CD14-positive monocyte (primary cell): ENCODE measurements at regions not wholly inside any gene's neighbourhood (a gene's known extent, or its start where the extent isn't known, plus 50 kb on each side); places are given as distances from the start of the nearest gene placed in this dataset.
"Not testable (repeated sequence)": the region's sequence is repeated elsewhere in the genome, so short reads cannot be mapped to it uniquely, and the experiment has no call there.

Experiments used
- DNase-seq, 3 donors: peaks; one replicate each; pipeline ENCODE4 v3.0.0-alpha.2; 2011 to 2022
- H2AFZ ChIP-seq: 2 replicates; pipeline ENCODE4 v1.6.0; 2012; ENCODE audit warnings: mild to moderate bottlenecking, low read depth, low read length, inconsistent platforms; ENCODE audit not compliant: insufficient read depth, poor library complexity, severe bottlenecking
- H3K27ac ChIP-seq, 2 donors: 1 replicate in 1 of 2; 2 replicates in 1 of 2; pipeline ENCODE4 v1.5.1; 2012 to 2013; ENCODE audit warnings: low read length in 2 of 2, control low read depth in 1 of 2, inconsistent platforms in 1 of 2, low read depth in 1 of 2, mild to moderate bottlenecking in 1 of 2
- H3K27me3 ChIP-seq, 2 donors: one replicate each; pipeline versions ENCODE4 v1.6.0 to v1.6.1; 2011 to 2013; ENCODE audit warnings: low read length in 2 of 2; ENCODE audit not compliant: control insufficient read depth in 2 of 2, insufficient read depth in 2 of 2
- H3K36me3 ChIP-seq, 2 donors: replicated peaks in 1 of 2; 1 replicate in 1 of 2; 2 replicates in 1 of 2; pipeline versions ENCODE4 v1.5.1 to v1.6.1; 2012 to 2013; ENCODE audit warnings: low read length in 2 of 2, control low read depth in 1 of 2, inconsistent platforms in 1 of 2, mild to moderate bottlenecking in 1 of 2; ENCODE audit not compliant: insufficient read depth in 2 of 2, control insufficient read depth in 1 of 2
- H3K4me1 ChIP-seq, 2 donors: 1 replicate in 1 of 2; 2 replicates in 1 of 2; pipeline versions ENCODE4 v1.5.1 to v1.6.1; 2012 to 2013; ENCODE audit warnings: low read length in 2 of 2, control low read depth in 1 of 2, inconsistent platforms in 1 of 2, mild to moderate bottlenecking in 1 of 2, moderate library complexity in 1 of 2; ENCODE audit not compliant: insufficient read depth in 2 of 2, control insufficient read depth in 1 of 2
- H3K4me2 ChIP-seq: replicated peaks from 2 replicates; pipeline ENCODE3; 2012; ENCODE audit warnings: low read length, moderate library complexity, mild to moderate bottlenecking; ENCODE audit not compliant: poor library complexity, severe bottlenecking; ENCODE audit errors: extremely low read depth
- H3K4me3 ChIP-seq, 3 experiments: fragments of 200-600 bp in 1 of 3; sonication (generic) in 1 of 3; replicated peaks in 1 of 3; 1 replicate in 2 of 3; 2 replicates in 1 of 3; pipeline ENCODE4 v1.5.1; 2011 to 2013; ENCODE audit warnings: low read length in 3 of 3, mild to moderate bottlenecking in 3 of 3, control low read depth in 2 of 3, low read depth in 2 of 3, inconsistent platforms in 1 of 3, moderate library complexity in 1 of 3
- H3K79me2 ChIP-seq: 2 replicates; pipeline ENCODE4 v1.6.0; 2012; ENCODE audit warnings: mild to moderate bottlenecking, control low read depth, inconsistent platforms, low read length, moderate library complexity; ENCODE audit not compliant: insufficient read depth
- H3K9ac ChIP-seq: 2 replicates; pipeline ENCODE4 v1.6.0; 2017; ENCODE audit warnings: low read length, mild to moderate bottlenecking; ENCODE audit not compliant: insufficient read depth, poor library complexity, severe bottlenecking
- H3K9me3 ChIP-seq, 2 donors: replicated peaks in 1 of 2; 1 replicate in 1 of 2; 2 replicates in 1 of 2; pipeline versions ENCODE4 v1.5.1 to v1.6.1; 2012 to 2013; ENCODE audit warnings: low read length in 2 of 2, control low read depth in 1 of 2; ENCODE audit not compliant: control insufficient read depth in 1 of 2, insufficient read depth in 1 of 2
- H4K20me1 ChIP-seq: 2 replicates; pipeline ENCODE4 v1.6.0; 2012; ENCODE audit warnings: mild to moderate bottlenecking, low read length, control low read depth, moderate library complexity; ENCODE audit not compliant: insufficient read depth
- H3K27ac Mint-ChIP-seq, 7 donors: one replicate each; pipeline ENCODE4 v1.8.0; 2020; ENCODE audit warnings: mild to moderate bottlenecking in 7 of 7, mixed read lengths in 7 of 7, moderate library complexity in 6 of 7, inconsistent platforms in 2 of 7
- H3K27me3 Mint-ChIP-seq, 3 donors: one replicate each; pipeline ENCODE4 v1.8.0; 2021 to 2022; ENCODE audit warnings: low read depth in 3 of 3, mild to moderate bottlenecking in 3 of 3, mixed read lengths in 3 of 3, moderate library complexity in 3 of 3, inconsistent platforms in 1 of 3
- H3K36me3 Mint-ChIP-seq, 2 donors: one replicate each; pipeline ENCODE4 v1.8.0; 2020; ENCODE audit warnings: mixed read lengths in 2 of 2, inconsistent platforms in 1 of 2, mild to moderate bottlenecking in 1 of 2
- H3K4me1 Mint-ChIP-seq: one replicate; pipeline ENCODE4 v1.8.0; 2020; ENCODE audit warnings: mild to moderate bottlenecking, mixed read lengths
- H3K4me3 Mint-ChIP-seq, 2 donors: one replicate each; pipeline ENCODE4 v1.8.0; 2020; ENCODE audit warnings: mild to moderate bottlenecking in 2 of 2, mixed read lengths in 2 of 2, moderate library complexity in 1 of 2
- H3K9me3 Mint-ChIP-seq, 7 donors: one replicate each; pipeline ENCODE4 v1.8.0; 2020 to 2022; ENCODE audit warnings: mixed read lengths in 7 of 7, mild to moderate bottlenecking in 6 of 7, moderate library complexity in 6 of 7, inconsistent platforms in 2 of 7
- WGBS: methylation state at CpG from one replicate; pipeline ENCODE4 v1.1.5; 2013; ENCODE audit warnings: missing lambda C conversion rate; ENCODE audit not compliant: insufficient coverage; 5-methylcytosine and 5-hydroxymethylcytosine counted together
- intact Hi-C, 2 donors: fragments of 100-400 bp; cut with micrococcal nuclease; formaldehyde crosslinking; loops; one replicate each; pipeline versions ENCODE4 v1.15.0 to v1.15.1; 2023
- TF ChIP-seq, protein P1 (sequence below): fragments of 200-600 bp; IDR thresholded peaks from one replicate; pipeline ENCODE4 v1.8.0; 2022; ENCODE audit warnings: antibody characterized with exemption, mild to moderate bottlenecking

DNA sequence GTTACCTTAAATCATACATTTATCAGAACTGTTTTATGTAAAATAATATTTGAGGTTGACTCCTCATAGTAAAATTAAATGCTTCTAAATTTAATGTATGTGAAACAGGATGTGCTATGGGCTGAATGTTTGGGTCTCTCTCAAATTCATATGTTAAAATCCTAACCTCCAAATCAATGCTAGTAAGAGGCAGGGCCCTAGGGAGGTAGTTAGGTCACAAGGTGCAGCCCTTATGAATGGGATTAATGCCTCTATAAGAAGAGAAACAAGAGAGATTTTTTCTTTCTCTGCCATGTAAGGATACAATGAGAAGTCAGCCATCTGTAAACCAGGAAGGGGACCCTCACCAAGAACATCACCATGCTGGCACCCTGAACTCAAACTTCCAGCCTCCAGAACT, 67.2 kb upstream of the ETAA1 start:
- peaks cover 0 to 2% (median 0%) of the 10 kb centered on the region in 3 donors for H3K27me3 Mint-ChIP-seq
- intact Hi-C loops = no loop called here
- H3K4me1 Mint-ChIP-seq = no peaks in the 10 kb centered on the region

DNA sequence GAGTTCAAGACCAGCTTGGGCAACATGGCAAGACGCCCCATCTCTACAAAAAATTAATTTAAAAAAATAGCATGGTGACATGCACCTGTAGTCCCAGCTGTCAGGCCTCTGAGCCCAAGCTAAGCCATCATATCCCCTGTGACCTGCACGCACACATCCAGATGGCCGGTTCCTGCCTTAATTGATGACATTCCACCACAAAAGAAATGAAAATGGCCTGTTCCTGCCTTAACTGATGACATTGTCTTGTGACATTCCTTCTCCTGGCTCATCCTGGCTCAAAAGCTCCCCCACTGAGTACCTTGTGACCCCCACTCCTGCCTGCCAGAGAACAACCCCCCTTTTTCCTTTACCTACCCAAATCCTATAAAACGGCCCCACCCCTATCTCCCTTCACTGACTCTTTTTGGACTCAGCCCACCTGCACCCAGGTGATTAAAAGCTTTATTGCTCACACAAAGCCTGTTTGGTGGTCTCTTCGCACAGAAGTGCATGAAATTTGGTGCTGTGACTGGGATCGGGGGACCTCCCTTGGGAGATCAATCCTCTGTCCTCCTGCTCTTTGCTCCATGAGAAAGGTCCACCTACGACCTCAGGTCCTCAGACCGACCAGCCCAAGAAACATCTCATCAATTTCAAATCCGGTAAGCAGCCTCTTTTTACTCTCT, 65.6 kb upstream of the ETAA1 start:
- H3K4me1 Mint-ChIP-seq, H3K4me3 ChIP-seq, H3K79me2 ChIP-seq, H3K9ac ChIP-seq, H3K27me3 ChIP-seq, H3K36me3 ChIP-seq, H3K4me1 ChIP-seq, H3K27ac Mint-ChIP-seq, H2AFZ ChIP-seq, intact Hi-C loops, H3K4me3 Mint-ChIP-seq, H3K4me2 ChIP-seq, H4K20me1 ChIP-seq, DNase-seq, H3K27ac ChIP-seq, H3K27me3 Mint-ChIP-seq, H3K9me3 ChIP-seq, H3K36me3 Mint-ChIP-seq: not testable (repeated sequence)
- peaks cover 0 to 11% (median 5%) of the 10 kb centered on the region in 7 donors for H3K9me3 Mint-ChIP-seq
- 88% methylated on average over 7 of the region's 9 CpGs for WGBS

More for the DNA sequence above, 67.2 kb upstream of the ETAA1 start:
- no peaks in the 10 kb centered on the region for H4K20me1 ChIP-seq
- no peaks in the 10 kb centered on the region for H3K36me3 ChIP-seq
- no peak overlapping the region for H3K4me3 ChIP-seq
- H3K4me1 ChIP-seq = no peaks in the 10 kb centered on the region
- H3K27ac Mint-ChIP-seq = no peak overlapping the region
- no peak overlapping the region for H2AFZ ChIP-seq
- H3K79me2 ChIP-seq = no peaks in the 10 kb centered on the region
- no peak overlapping the region for H3K4me3 Mint-ChIP-seq
- no peak overlapping the region for H3K27ac ChIP-seq
- TF ChIP-seq, protein P1, sequence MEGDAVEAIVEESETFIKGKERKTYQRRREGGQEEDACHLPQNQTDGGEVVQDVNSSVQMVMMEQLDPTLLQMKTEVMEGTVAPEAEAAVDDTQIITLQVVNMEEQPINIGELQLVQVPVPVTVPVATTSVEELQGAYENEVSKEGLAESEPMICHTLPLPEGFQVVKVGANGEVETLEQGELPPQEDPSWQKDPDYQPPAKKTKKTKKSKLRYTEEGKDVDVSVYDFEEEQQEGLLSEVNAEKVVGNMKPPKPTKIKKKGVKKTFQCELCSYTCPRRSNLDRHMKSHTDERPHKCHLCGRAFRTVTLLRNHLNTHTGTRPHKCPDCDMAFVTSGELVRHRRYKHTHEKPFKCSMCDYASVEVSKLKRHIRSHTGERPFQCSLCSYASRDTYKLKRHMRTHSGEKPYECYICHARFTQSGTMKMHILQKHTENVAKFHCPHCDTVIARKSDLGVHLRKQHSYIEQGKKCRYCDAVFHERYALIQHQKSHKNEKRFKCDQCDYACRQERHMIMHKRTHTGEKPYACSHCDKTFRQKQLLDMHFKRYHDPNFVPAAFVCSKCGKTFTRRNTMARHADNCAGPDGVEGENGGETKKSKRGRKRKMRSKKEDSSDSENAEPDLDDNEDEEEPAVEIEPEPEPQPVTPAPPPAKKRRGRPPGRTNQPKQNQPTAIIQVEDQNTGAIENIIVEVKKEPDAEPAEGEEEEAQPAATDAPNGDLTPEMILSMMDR = no peak
- H3K4me2 ChIP-seq = no peak overlapping the region
- H3K9me3 ChIP-seq = no peaks in the 10 kb centered on the region
- H3K36me3 Mint-ChIP-seq = no peaks in the 10 kb centered on the region
- DNase-seq = no peak
- peaks cover 0 to 11% (median 5%) of the 10 kb centered on the region in 7 donors for H3K9me3 Mint-ChIP-seq
- no peaks in the 10 kb centered on the region for H3K27me3 ChIP-seq
- H3K9ac ChIP-seq = no peak overlapping the region
